GM12878 (cell line): ENCODE measurements at regions not wholly inside any gene's neighbourhood (a gene's known extent, or its start where the extent isn't known, plus 50 kb on each side); places are given as distances from the start of the nearest gene placed in this dataset.

ENCODE experiments used
- CBX5 ChIP-seq: sonication (generic); IDR thresholded peaks from 2 replicates; pipeline ENCODE4 v1.6.1; 2016; ENCODE audit warnings: low read depth, moderate library complexity, mild to moderate bottlenecking, inconsistent platforms
- CUX1 ChIP-seq: IDR thresholded peaks from 2 replicates; pipeline ENCODE4 v1.6.1; 2012; ENCODE audit warnings: improper control_type of control experiment, low read depth, low read length; ENCODE audit not compliant: insufficient replicate concordance
- EGR1 ChIP-seq, 2 experiments: IDR thresholded peaks; 1 replicate in 1 of 2; 2 replicates in 1 of 2; pipeline ENCODE4 v1.6.1; 2011 to 2012; ENCODE audit warnings: low read depth in 2 of 2, low read length in 2 of 2, borderline replicate concordance in 1 of 2, mild to moderate bottlenecking in 1 of 2, moderate library complexity in 1 of 2
- EP300 ChIP-seq, 2 experiments: fragments of 150-350 bp in 1 of 2; IDR thresholded peaks; 2 replicates each; pipeline ENCODE4 v1.6.1; 2011 to 2012; ENCODE audit warnings: low read depth in 2 of 2, low read length in 2 of 2, borderline replicate concordance in 1 of 2, improper control_type of control experiment in 1 of 2, inconsistent platforms in 1 of 2; ENCODE audit not compliant: control insufficient read depth in 1 of 2
- MEF2B ChIP-seq: fragments of 450-650 bp; IDR thresholded peaks from 2 replicates; pipeline ENCODE4 v1.6.1; 2018; ENCODE audit warnings: mild to moderate bottlenecking, moderate library complexity; ENCODE audit not compliant: partially characterized antibody, poor library complexity, severe bottlenecking
- PAX5 ChIP-seq: IDR thresholded peaks from 2 replicates; pipeline ENCODE4 v1.6.1; 2011; ENCODE audit warnings: low read depth, low read length, borderline replicate concordance
- RELA ChIP-seq: fragments of 450-650 bp; IDR thresholded peaks from 2 replicates; pipeline ENCODE4 v1.8.0; 2014; ENCODE audit warnings: borderline replicate concordance; ENCODE audit not compliant: partially characterized antibody
- SIX5 ChIP-seq: IDR thresholded peaks from 2 replicates; pipeline ENCODE4 v1.6.1; 2011; ENCODE audit warnings: mild to moderate bottlenecking, low read depth, low read length, moderate library complexity; ENCODE audit not compliant: severe bottlenecking
- TCF12 ChIP-seq: IDR thresholded peaks from 2 replicates; pipeline ENCODE4 v1.6.1; 2011; ENCODE audit warnings: low read depth, mild to moderate bottlenecking, low read length
- ZSCAN29 ChIP-seq: fragments of 450-650 bp; IDR thresholded peaks from 2 replicates; pipeline ENCODE4 v1.6.1; 2017; ENCODE audit warnings: mild to moderate bottlenecking, moderate library complexity

GRCh38 chr18:69157906-69158305 lies 242.8 kb upstream of the DOK6 start (continued):
- TF ChIP-seq CUX1 (no peak), MEF2B (no peak), EP300 (IDR thresholded peaks at IDR 0.05; ENCODE audit: borderline replicate concordance in 1 of 2, control insufficient read depth in 1 of 2, low read depth in 2 of 2, low read length in 2 of 2) (no peak), TCF12 (no peak), CBX5 (no peak), EGR1 (IDR thresholded peaks at IDR 0.05; ENCODE audit: borderline replicate concordance in 1 of 2, low read depth in 2 of 2, low read length in 2 of 2) (no peak), SIX5 (no peak), PAX5 (no peak), RELA (no peak), ZSCAN29 (no peak)
